HG02852 (cell line): ENCODE measurements at regions not wholly inside any gene's neighbourhood (a gene's known extent, or its start where the extent isn't known, plus 50 kb on each side); places are given as distances from the start of the nearest gene placed in this dataset.

Experiments
- ATAC-seq: cut with Tn5 transposase; IDR thresholded peaks from one replicate; pipeline ENCODE4 v1.9.1; 2021; ENCODE audit warnings: mild to moderate bottlenecking, moderate library complexity; ENCODE audit not compliant: unreplicated experiment

DNA sequence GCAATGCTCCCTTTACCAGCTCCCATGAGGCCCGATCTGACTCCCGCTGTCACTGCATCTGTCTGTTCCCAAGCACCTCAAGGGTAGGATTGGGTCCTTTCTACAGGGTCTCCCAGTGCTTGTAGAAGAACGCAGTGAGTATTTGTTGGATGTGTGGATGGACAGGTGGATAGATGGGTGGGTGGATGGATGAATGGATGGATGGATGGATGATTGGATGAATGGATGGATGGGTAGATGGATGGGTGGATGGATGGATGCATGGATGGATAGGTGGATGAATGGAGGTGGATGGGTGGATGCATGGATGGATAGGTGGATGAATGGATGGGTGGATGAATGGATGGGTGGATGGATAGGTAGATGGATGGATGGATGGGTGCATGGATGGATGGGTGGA lies 91.6 kb downstream of the HS1BP3 start:
- no peak for ATAC-seq

DNA sequence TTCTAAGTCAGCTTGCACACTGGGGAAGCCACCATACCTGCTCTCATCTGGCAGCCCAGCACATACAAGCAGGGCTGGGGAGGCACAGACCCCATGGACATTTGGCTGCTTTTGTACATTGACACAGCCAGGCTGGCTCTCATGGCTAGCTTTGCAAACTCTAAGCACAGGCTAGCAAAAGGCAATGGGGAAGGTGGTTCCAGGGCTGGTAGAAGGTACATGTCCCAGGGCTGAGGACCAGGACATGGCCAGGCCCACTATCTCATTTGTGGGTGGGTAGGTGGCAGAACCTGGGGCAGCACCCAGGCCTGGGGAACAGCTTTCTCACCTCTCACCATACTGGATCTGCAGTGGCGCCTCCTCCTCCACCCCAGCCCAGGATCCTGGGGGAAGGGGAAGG lies 90.9 kb downstream of the HS1BP3 start:
- no peak for ATAC-seq

GRCh38 chr2:20560891-20561636 lies 89.8 kb downstream of the HS1BP3 start:
- ATAC-seq, result no peak

DNA sequence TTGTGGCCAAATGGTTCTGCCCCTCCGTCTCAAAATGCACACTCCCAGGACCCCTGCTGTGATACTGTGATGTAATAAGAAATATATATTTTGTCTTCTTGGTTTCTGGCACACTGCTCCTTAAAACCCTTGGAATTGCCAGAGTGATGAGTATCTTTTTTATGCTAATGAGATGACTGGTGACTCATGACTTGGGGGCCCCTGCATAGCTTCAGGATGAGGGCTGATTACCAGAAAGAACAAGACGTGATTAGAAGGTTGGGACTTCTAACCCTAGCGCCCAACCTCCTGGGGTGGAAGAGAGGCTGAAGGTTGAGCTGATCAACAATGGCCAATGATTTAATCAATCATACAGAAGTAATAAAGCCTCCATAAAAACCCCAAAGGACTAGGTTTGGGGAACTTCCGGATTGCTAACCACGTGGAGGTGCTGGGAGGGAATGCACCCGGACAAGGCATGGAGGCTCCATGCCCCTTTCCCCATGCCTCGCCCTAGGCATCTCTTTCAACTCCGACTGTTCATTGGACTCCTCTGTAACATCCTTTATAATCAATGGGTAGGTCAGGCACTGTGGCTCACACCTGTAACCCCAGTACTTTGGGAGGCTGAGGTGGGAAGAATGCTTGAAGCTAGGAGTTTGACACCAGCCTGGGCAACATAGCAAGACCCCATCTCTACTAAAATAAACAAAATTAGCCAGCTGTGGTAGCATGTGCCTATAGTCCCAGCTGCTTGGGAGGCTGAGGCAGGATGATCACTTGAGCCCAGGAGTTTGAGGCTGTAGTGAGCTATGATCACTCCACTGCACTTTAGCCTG lies 89.1 kb downstream of the HS1BP3 start:
- no peak for ATAC-seq

DNA sequence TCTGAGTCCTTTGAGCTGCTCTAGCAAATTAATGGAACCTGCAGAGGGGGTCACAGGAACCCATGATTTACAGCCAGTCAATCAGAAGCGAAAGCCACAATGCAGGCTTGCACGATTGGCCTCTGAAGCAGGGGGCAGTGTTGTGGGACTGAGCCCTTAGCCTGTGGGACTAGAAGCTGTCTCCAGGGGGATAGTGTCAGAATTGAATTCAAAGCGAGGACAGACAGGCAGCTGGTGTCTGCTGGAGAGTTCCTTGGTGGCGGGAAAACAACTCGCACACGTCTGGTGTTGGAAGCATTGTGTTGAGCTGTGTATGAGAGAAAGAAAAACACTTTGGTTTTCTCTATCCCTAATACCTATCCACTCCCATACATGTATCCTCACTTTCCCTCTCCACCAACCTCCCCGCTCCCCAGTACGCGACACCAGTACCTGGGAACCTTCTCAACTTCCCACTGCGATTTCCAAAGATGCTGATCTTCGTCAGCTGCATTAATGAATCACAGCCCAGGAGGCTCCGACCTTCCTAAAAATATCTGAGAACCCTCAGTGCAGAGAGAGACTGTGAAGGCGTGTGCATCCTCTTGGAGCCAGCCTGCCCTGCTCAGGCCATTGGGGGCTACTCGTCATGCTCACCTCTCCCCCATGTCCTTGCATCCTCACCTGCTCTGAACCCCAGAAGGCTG lies 88.2 kb downstream of the HS1BP3 start:
- no peak for ATAC-seq

GRCh38 chr2:20563251-20563650 lies 87.6 kb downstream of the HS1BP3 start:
- no peak for ATAC-seq

DNA sequence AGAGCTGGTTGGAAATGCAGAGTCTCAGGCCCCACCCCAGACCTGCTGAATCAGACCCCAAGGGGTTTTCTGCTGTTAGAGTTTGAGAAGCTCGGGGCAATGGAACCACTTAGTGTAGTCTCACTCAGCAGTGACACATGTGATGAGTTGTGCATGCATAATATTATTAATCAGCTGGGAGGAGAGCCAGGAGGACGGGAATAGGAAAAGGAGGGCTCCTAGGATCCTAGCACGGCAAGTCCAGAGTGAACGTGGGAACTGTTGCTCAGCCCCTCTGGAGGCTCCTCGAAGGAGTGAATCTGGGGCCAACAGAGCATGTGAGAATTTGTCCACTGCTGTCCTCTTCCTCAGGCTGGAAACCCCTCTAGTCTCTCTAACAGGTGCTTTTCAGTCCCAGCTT lies 87.1 kb downstream of the HS1BP3 start:
- ATAC-seq, result no peak

DNA sequence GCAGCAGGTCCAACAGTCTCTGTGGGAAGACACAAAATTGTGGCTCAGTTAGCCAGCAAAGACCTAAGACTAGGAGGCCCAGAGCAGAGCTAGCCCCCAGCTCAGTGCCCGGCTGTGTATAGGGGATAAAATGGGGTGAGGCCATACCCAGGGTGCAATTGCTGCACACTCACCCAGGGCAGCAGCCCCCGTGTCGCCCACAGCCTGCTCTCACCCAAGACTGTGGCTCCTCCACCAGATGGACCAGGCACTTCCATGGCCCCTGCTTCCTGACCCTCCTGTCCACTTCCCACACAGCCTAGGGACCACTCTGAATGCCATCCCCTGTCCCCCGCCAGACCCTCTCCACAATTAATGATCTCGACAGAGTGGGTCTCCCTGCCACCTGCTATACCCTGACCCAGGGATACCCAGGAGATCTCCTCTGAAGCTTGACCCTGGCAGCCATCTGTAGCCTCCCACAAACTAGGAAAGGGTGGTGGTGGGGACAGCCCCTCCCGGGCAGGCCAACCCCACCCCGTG lies 85.7 kb downstream of the HS1BP3 start:
- no peak for ATAC-seq

- no peak for ATAC-seq
These were observed 85.2 kb downstream of the HS1BP3 start for GRCh38 chr2:20565623-20566236.

- no peak for ATAC-seq
These were observed 84.6 kb downstream of the HS1BP3 start for GRCh38 chr2:20566331-20566730.

DNA sequence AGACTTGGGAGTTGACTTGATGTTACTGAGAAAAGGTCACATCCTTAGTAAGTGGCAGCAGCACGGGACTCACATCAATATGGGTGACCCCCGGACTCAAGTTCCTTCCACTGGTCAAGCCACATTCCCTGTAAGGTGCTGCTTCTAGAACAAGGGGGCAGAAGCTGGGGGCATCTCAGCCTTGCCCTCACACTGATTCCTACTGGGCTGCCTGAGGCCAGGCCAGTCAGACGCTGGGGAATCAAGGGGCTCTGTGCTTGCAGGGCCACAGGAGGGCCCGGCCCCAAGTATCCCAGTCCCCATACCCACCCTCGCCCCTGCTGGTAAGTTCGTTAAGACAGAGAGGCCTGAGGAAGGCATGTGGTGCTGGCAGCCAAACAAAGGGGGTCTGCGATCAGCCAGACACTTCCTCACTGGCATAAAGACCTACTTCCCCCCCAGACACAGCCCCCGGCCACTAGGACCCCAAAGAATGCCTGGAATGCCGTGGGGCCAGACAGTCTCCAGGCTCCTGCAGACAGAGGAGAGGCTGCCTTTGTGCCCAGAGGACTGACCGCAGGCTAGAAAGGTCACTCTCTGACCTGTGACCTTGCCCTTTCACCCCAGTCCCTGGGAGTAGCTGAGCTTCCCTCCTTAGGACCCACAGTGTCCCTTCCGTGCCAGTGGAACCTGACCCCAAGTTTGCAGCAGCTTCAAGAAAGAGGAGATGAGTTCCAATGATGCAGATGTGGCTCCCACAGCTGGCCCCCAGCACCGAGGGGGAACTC lies 83.6 kb downstream of the HS1BP3 start:
- no peak for ATAC-seq
